ENCODE measurements at regions not wholly inside any gene's neighbourhood (a gene's known extent, or its start where the extent isn't known, plus 50 kb on each side); places are given as distances from the start of the nearest gene placed in this dataset.

- no peaks in the 10 kb centered on the region for H3K9me3 ChIP-seq
- H3K4me3 ChIP-seq, result no peak overlapping the region
- ATAC-seq (ENCODE audit: insufficient number of reproducible peaks, low FRiP score, low read depth) (no peak), DNase-seq (ENCODE audit: low spot score) (no peak)
- no peaks in the 10 kb centered on the region for H3K27me3 ChIP-seq (replicated peaks; ENCODE audit: insufficient read depth)
- H3K27ac ChIP-seq, result no peak overlapping the region
- TF ChIP-seq, protein P1, sequence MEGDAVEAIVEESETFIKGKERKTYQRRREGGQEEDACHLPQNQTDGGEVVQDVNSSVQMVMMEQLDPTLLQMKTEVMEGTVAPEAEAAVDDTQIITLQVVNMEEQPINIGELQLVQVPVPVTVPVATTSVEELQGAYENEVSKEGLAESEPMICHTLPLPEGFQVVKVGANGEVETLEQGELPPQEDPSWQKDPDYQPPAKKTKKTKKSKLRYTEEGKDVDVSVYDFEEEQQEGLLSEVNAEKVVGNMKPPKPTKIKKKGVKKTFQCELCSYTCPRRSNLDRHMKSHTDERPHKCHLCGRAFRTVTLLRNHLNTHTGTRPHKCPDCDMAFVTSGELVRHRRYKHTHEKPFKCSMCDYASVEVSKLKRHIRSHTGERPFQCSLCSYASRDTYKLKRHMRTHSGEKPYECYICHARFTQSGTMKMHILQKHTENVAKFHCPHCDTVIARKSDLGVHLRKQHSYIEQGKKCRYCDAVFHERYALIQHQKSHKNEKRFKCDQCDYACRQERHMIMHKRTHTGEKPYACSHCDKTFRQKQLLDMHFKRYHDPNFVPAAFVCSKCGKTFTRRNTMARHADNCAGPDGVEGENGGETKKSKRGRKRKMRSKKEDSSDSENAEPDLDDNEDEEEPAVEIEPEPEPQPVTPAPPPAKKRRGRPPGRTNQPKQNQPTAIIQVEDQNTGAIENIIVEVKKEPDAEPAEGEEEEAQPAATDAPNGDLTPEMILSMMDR (IDR thresholded peaks at IDR 0.05), result no peak
- no peaks in the 10 kb centered on the region for H3K4me1 ChIP-seq (ENCODE audit: control insufficient read depth in 1 of 2, low read depth in 2 of 2)
- no peaks in the 10 kb centered on the region for H3K36me3 ChIP-seq
Measured at GRCh38 chr12:60616400-60616799, 1020.6 kb downstream of the SLC16A7 start.

DNA sequence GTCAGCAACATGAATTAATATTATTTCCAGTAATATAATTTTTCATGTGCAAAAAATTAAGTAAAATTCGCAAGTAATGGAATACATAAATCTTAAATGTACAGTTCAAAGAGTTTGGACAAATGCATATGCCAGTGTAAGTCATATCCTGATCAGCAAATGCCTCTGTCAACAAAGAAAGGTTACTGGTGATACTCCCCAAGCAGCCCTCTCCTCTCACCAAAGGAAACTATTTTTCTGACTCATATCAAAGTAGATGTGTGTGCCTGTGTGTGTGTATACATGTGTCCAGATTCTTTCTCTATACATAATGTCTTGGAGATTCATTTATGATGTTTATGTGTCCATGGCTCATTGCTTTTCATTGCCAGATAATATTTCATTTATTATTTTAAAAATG lies 1035.0 kb downstream of the SLC16A7 start:
- H3K27me3 ChIP-seq (replicated peaks; ENCODE audit: insufficient read depth), result no peaks in the 10 kb centered on the region
- ATAC-seq (ENCODE audit: insufficient number of reproducible peaks, low FRiP score, low read depth) (no peak), DNase-seq (ENCODE audit: low spot score) (no peak)
- no peak overlapping the region for H3K4me3 ChIP-seq
- H3K36me3 ChIP-seq, result no peaks in the 10 kb centered on the region
- TF ChIP-seq, protein P1 (IDR thresholded peaks at IDR 0.05), result no peak
- H3K27ac ChIP-seq, result no peak overlapping the region
- H3K9me3 ChIP-seq, result no peaks in the 10 kb centered on the region
- H3K4me1 ChIP-seq (ENCODE audit: control insufficient read depth in 1 of 2, low read depth in 2 of 2), result no peaks in the 10 kb centered on the region

- TF ChIP-seq, protein P1 (IDR thresholded peaks at IDR 0.05), result no peak
- H3K36me3 ChIP-seq, result no peaks in the 10 kb centered on the region
- no peak overlapping the region for H3K4me3 ChIP-seq
- ATAC-seq (ENCODE audit: insufficient number of reproducible peaks, low FRiP score, low read depth), result no peak
- H3K27me3 ChIP-seq (replicated peaks; ENCODE audit: insufficient read depth), result no peaks in the 10 kb centered on the region
- no peaks in the 10 kb centered on the region for H3K9me3 ChIP-seq
- H3K27ac ChIP-seq, result no peak overlapping the region
- no peaks in the 10 kb centered on the region for H3K4me1 ChIP-seq (ENCODE audit: control insufficient read depth in 1 of 2, low read depth in 2 of 2)
- no peak for DNase-seq (ENCODE audit: low spot score)
Measured at GRCh38 chr12:60644076-60644475, 1048.2 kb downstream of the SLC16A7 start.

DNA sequence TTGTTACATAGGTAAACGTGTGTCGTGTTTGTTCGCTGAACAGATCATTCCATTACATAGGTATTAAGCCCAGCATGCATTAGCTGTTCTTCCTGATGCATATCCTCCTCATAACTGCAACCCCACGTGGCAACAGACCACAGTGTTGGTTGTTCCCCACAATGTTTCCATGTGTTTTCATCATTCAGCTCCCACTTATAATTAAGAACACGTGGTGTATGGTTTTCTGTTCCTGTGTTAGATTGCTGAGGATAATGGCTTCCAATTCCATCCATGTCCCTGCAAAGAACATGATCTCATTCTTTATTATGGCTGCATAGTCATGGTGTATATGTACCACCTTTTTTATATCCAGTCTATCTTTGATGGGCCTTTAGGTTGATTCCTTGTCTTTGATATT lies 1071.1 kb downstream of the SLC16A7 start:
- ATAC-seq (ENCODE audit: insufficient number of reproducible peaks, low FRiP score, low read depth), result no peak
- Histone ChIP-seq H3K36me3 (no peaks in the 10 kb centered on the region), H3K27ac (no peak overlapping the region), H3K9me3 (no peaks in the 10 kb centered on the region), H3K27me3 (replicated peaks; ENCODE audit: insufficient read depth) (no peaks in the 10 kb centered on the region), H3K4me1 (ENCODE audit: control insufficient read depth in 1 of 2, low read depth in 2 of 2) (no peaks in the 10 kb centered on the region), H3K4me3 (no peak overlapping the region)
- TF ChIP-seq, protein P1 (IDR thresholded peaks at IDR 0.05), result no peak
- DNase-seq (ENCODE audit: low spot score), result no peak

- no peaks in the 10 kb centered on the region for H3K9me3 ChIP-seq
- DNase-seq (ENCODE audit: low spot score), result no peak
- no peak for ATAC-seq (ENCODE audit: insufficient number of reproducible peaks, low FRiP score, low read depth)
- H3K4me3 ChIP-seq, result no peak overlapping the region
- H3K27me3 ChIP-seq (replicated peaks; ENCODE audit: insufficient read depth), result no peaks in the 10 kb centered on the region
- no peak overlapping the region for H3K27ac ChIP-seq
- H3K4me1 ChIP-seq (ENCODE audit: control insufficient read depth in 1 of 2, low read depth in 2 of 2), result no peaks in the 10 kb centered on the region
- TF ChIP-seq, protein P1 (IDR thresholded peaks at IDR 0.05), result no peak
- H3K36me3 ChIP-seq, result no peaks in the 10 kb centered on the region
Measured at GRCh38 chr12:60672949-60673348, 1077.1 kb downstream of the SLC16A7 start.

Measured in thoracic aorta (tissue), 2 donors.